Kidney epithelial cell (primary cell): ENCODE measurements at regions not wholly inside any gene's neighbourhood (a gene's known extent, or its start where the extent isn't known, plus 50 kb on each side); places are given as distances from the start of the nearest gene placed in this dataset.
"Not testable (repeated sequence)": the region's sequence is repeated elsewhere in the genome, so short reads cannot be mapped to it uniquely, and the experiment has no call there.

ENCODE experiments used
- DNase-seq: peaks from one replicate; pipeline ENCODE4 v3.0.0-alpha.2; 2010; ENCODE audit warnings: low read depth
- H3K27me3 ChIP-seq: 2 replicates; pipeline ENCODE4 v1.6.0; 2011; ENCODE audit warnings: low read length; ENCODE audit not compliant: control insufficient read depth, insufficient read depth
- H3K36me3 ChIP-seq: 2 replicates; pipeline ENCODE4 v1.5.1; 2011; ENCODE audit warnings: low read length; ENCODE audit not compliant: control insufficient read depth, insufficient read depth
- H3K4me3 ChIP-seq: 2 replicates; pipeline ENCODE4 v1.5.1; 2011; ENCODE audit warnings: low read depth, mild to moderate bottlenecking, control low read depth, low read length
- CTCF ChIP-seq: IDR thresholded peaks from 2 replicates; pipeline ENCODE4 v1.5.1; 2011; ENCODE audit warnings: mild to moderate bottlenecking, moderate library complexity, low read length, control low read depth, inconsistent platforms; ENCODE audit not compliant: insufficient read depth, poor library complexity, severe bottlenecking

DNA sequence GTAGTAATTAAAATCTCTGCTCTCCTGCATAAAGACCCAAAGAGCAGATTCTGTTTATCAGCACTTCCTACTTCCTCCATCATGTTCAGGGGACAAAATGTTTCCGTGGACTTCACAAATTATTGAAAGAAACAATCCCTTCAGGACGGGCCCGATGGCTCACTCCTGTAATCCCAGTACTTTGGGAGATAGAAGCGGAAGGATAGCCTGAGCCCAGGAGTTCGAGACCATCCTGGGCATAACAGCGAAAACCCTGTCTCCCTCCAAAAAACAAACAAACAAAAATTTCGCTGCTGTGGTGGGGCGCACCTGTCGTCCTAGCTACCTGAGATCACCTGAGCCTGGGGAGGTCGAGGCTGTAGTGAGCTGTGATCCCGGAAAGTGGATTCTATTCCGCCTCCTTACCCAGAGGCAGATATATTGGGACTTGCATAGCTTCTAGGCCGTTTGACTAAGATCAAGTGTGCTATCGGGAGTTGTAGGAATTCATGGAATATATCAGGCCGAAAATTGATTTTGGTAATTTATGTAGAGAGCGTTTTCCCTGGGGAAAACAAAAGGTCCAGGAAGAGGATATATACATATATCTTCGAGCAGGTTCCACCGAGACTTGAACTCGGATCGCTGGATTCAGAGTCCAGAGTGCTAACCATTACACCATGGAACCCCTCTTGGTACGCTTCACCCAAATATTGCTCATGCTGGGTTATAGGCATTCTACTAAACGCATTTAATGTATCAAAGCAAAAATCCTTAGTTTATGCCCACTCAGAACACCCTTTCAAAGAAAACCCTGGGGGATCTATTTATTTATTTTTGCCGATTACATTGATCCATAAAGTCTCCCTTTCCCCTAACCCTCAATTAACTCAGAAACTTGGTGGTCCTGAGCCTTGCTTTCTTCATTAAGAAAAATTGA, 74.5 kb upstream of the ZNF184 start:
- no peaks in the 10 kb centered on the region for H3K36me3 ChIP-seq
- H3K27me3 ChIP-seq: peaks cover 4% of the 10 kb centered on the region
- TF ChIP-seq CTCF: no peak
- peak overlapping the region; percentile 23 for H3K4me3 ChIP-seq
- no peak for DNase-seq

GRCh38 chr6:27546522-27546921, 73.6 kb upstream of the ZNF184 start:
- no peaks in the 10 kb centered on the region for H3K36me3 ChIP-seq
- H3K4me3 ChIP-seq: no peak overlapping the region
- peaks cover 4% of the 10 kb centered on the region for H3K27me3 ChIP-seq
- no peak for DNase-seq
- TF ChIP-seq CTCF: no peak

GRCh38 chr6:27545271-27546046, 72.6 kb upstream of the ZNF184 start:
- TF ChIP-seq CTCF: no peak
- Histone ChIP-seq H3K27me3 (peaks cover 4% of the 10 kb centered on the region), H3K36me3 (no peaks in the 10 kb centered on the region), H3K4me3 (peak overlapping the region; percentile 38)
- DNase-seq: no peak

DNA sequence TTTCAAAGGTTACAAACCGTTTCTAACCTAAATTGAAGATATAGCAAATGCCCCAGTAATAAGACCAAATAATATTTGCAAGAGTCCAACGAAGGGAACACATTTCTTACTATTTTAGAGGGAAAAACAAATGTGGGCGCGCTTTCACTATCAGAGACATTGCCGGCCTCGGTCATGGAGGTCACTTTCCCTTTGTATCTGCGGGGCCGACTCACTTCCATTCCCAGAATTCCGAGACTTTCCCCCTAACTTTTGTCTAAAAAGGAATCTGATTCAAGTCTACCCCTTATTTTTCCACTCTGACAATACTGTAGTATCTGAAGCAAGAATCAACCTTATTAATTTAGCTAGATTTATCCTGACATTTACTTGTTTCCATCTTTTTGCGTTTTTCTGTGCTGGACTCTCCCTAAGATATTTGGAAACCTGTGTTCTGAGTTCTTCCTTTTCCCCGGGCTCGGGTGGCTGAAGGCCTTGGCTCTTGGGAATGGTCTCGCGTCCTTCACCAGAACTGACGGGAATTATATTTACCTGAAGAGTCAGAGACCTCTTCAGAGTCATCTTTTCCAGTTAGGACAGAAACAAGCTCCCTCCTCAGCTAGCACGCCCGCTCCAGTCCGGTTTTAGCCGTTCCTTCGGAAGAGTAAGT, 71.8 kb upstream of the ZNF184 start:
- Histone ChIP-seq H3K4me3 (peak overlapping the region; percentile 38), H3K27me3 (peaks cover 4% of the 10 kb centered on the region), H3K36me3 (no peaks in the 10 kb centered on the region)
- TF ChIP-seq CTCF: no peak
- no peak for DNase-seq

- not testable (repeated sequence) for H3K4me3 ChIP-seq, DNase-seq, H3K27me3 ChIP-seq, H3K36me3 ChIP-seq
These were observed 71.2 kb upstream of the ZNF184 start for GRCh38 chr6:27544135-27544534.

GRCh38 chr6:27542485-27542884, 69.6 kb upstream of the ZNF184 start:
- Histone ChIP-seq H3K36me3 (no peaks in the 10 kb centered on the region), H3K27me3 (peaks cover 4% of the 10 kb centered on the region), H3K4me3 (no peak overlapping the region)
- TF ChIP-seq CTCF: no peak
- DNase-seq: no peak
